ENCODE measurements at regions not wholly inside any gene's neighbourhood (a gene's known extent, or its start where the extent isn't known, plus 50 kb on each side); places are given as distances from the start of the nearest gene placed in this dataset.
"Not testable (repeated sequence)": the region's sequence is repeated elsewhere in the genome, so short reads cannot be mapped to it uniquely, and the experiment has no call there.

GRCh38 chrX:13398839-13399238, 79.0 kb upstream of the ATXN3L start:
- Histone ChIP-seq H3K27ac (ENCODE audit: low read length) (no peak overlapping the region), H3K4me1 (ENCODE audit: control insufficient read depth in 1 of 2, insufficient read depth in 2 of 2, low read length in 2 of 2) (peaks cover 0 to 5% of the 10 kb centered on the region in 2 donors), H3K9me3 (ENCODE audit: control insufficient read depth in 1 of 2, low read length in 2 of 2) (no peaks in the 10 kb centered on the region), H3K4me3 (ENCODE audit: low read depth in 1 of 2, low read length in 2 of 2) (no peak overlapping the region), H3K36me3 (ENCODE audit: control insufficient read depth in 1 of 2, insufficient read depth in 2 of 2, low read length in 2 of 2) (no peaks in the 10 kb centered on the region), H3K27me3 (ENCODE audit: low read depth, low read length) (no peaks in the 10 kb centered on the region)

DNA sequence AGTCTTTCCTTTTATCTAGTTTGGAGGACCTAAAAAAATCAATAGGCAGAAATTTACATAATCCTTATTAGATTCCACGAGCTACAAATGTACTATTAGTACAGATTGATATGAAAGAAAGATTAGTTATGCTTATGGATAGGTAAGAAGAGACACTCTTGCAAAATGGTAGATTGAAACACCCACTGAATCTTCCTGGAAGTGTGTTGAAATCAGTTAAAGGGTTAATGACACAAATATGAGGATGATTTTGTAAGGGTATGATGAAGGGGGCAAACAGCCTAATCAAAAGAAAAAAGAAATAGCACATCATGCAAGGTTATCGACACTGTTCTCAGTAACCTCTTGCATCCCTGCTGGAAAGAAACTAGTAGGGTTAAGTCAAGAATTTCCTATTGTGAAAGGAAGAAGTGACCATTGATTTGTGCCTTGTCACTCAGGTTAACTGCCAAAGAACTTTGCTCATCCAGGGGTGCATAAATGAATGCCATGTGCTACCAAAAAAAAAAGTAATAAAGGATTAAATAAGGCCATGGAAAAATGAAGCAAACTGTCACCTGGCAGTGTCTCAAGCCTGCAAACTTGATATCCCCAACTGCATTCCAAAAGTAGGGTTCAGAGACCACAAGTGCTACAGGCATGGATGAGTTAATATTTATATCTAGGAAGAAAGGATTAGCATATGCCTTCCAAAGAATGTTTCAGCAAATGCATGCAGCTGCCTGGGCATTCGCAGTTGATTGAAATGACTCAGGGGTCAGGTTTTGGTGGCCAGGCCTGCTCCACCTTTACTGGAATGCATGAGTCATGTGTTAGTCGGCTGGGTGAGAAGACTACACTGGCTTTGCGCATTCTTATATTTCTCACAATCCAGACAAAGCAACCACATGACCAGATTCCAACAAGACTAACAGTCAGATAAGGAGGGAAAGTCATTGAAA, 78.3 kb upstream of the ATXN3L start:
- H3K27ac ChIP-seq (ENCODE audit: low read length): no peak overlapping the region
- H3K4me1 ChIP-seq (ENCODE audit: control insufficient read depth in 1 of 2, insufficient read depth in 2 of 2, low read length in 2 of 2): peaks cover 0 to 5% of the 10 kb centered on the region in 2 donors
- no peak overlapping the region for H3K4me3 ChIP-seq (ENCODE audit: low read depth in 1 of 2, low read length in 2 of 2)
- no peaks in the 10 kb centered on the region for H3K36me3 ChIP-seq (ENCODE audit: control insufficient read depth in 1 of 2, insufficient read depth in 2 of 2, low read length in 2 of 2)
- no peaks in the 10 kb centered on the region for H3K27me3 ChIP-seq (ENCODE audit: low read depth, low read length)
- H3K9me3 ChIP-seq (ENCODE audit: control insufficient read depth in 1 of 2, low read length in 2 of 2): no peaks in the 10 kb centered on the region

- Histone ChIP-seq H3K4me3 (ENCODE audit: low read depth in 1 of 2, low read length in 2 of 2) (no peak overlapping the region), H3K27me3 (ENCODE audit: low read depth, low read length) (no peaks in the 10 kb centered on the region), H3K4me1 (ENCODE audit: control insufficient read depth in 1 of 2, insufficient read depth in 2 of 2, low read length in 2 of 2) (peaks cover 0 to 5% of the 10 kb centered on the region in 2 donors), H3K36me3 (ENCODE audit: control insufficient read depth in 1 of 2, insufficient read depth in 2 of 2, low read length in 2 of 2) (no peaks in the 10 kb centered on the region), H3K9me3 (ENCODE audit: control insufficient read depth in 1 of 2, low read length in 2 of 2) (no peaks in the 10 kb centered on the region), H3K27ac (ENCODE audit: low read length) (no peak overlapping the region)
Observed at GRCh38 chrX:13396924-13397323, 77.1 kb upstream of the ATXN3L start.

DNA sequence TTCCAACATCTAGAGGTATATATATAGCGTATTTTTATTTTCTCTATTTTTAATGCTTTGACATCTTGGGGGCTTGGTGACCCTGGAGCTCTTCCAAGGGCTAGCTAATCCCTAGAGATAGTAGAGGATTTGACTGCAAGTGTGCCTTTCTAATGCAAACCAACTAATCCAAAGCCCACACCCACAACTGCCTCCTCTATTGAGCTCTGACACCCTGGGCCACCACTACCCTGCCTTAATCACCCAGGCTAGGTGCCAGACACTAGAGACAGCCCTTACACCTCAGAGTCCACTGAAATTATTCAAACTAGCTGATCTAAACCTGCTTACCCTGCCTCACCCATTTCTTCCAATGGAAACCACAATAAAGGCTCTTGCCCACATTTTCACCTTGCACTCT, 69.6 kb upstream of the ATXN3L start:
- no peaks in the 10 kb centered on the region for H3K27me3 ChIP-seq (ENCODE audit: low read depth, low read length)
- H3K36me3 ChIP-seq (ENCODE audit: control insufficient read depth in 1 of 2, insufficient read depth in 2 of 2, low read length in 2 of 2): no peaks in the 10 kb centered on the region
- H3K4me3 ChIP-seq (ENCODE audit: low read depth in 1 of 2, low read length in 2 of 2): no peak overlapping the region
- no peak overlapping the region for H3K27ac ChIP-seq (ENCODE audit: low read length)
- H3K9me3 ChIP-seq (ENCODE audit: control insufficient read depth in 1 of 2, low read length in 2 of 2): no peaks in the 10 kb centered on the region
- no peaks in the 10 kb centered on the region for H3K4me1 ChIP-seq (ENCODE audit: control insufficient read depth in 1 of 2, insufficient read depth in 2 of 2, low read length in 2 of 2)

DNA sequence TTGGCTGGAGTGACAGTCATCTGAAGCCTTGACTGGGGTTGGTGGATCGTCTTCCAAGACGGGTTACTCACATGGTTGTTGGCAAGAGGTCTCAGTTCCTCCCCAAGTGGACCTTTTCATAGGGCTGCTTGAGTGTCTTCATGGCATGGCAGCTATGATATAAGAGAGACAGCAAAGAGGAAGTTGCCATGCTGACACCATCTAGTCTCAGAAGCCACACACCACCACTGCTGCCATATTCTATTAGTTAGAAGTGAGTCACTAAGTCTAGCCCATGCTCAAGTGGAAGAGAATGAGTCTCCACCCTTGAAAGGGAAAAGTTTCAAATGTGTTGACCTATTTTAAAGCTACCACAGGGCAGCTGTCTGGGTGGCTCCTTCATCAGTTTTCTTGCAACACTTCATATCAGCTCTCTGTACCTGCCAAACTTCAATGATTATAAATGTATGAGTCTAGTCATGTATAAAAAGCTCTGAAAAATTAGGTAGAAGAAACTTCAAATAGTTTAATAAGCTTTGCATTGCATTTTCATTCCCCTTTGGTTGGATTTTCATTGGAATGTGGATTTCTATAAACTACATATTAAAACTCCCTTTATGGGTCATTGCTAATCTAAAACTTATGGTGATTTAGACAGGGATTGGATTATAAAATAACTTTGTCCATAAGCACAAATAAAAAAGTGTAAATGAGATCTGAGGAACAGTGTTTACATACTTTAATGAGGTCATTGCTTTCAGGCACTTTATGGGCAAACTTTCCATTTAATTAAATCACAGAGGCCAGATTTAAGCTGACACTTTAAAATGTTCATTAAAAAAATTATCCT, 68.0 kb upstream of the ATXN3L start:
- H3K36me3 ChIP-seq (ENCODE audit: control insufficient read depth in 1 of 2, insufficient read depth in 2 of 2, low read length in 2 of 2): no peaks in the 10 kb centered on the region
- no peaks in the 10 kb centered on the region for H3K27me3 ChIP-seq (ENCODE audit: low read depth, low read length)
- H3K4me3 ChIP-seq (ENCODE audit: low read depth in 1 of 2, low read length in 2 of 2): no peak overlapping the region
- no peaks in the 10 kb centered on the region for H3K4me1 ChIP-seq (ENCODE audit: control insufficient read depth in 1 of 2, insufficient read depth in 2 of 2, low read length in 2 of 2)
- H3K27ac ChIP-seq (ENCODE audit: low read length): no peak overlapping the region
- no peaks in the 10 kb centered on the region for H3K9me3 ChIP-seq (ENCODE audit: control insufficient read depth in 1 of 2, low read length in 2 of 2)

DNA sequence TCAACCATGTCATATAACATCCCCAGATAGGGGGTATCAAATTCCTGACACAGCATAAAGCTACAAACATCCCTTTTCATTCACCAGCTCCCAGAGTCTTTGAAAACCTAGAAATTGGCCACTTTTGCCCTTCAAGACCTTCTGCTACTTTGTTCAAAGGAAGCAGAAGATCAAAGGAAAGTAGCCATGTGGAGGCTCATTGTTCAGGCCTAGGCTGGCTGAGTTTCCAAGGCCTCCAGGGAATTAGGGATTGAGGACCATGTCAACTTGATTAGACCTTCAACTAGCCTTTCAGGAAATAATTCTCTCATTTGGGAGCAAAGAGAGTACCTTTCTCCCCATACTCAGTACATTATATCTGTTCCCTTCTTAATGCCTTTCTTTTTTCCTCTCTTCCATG, 66.8 kb upstream of the ATXN3L start:
- H3K27me3 ChIP-seq (ENCODE audit: low read depth, low read length): no peaks in the 10 kb centered on the region
- H3K27ac ChIP-seq (ENCODE audit: low read length): no peak overlapping the region
- H3K4me3 ChIP-seq (ENCODE audit: low read depth in 1 of 2, low read length in 2 of 2): no peak overlapping the region
- no peaks in the 10 kb centered on the region for H3K9me3 ChIP-seq (ENCODE audit: control insufficient read depth in 1 of 2, low read length in 2 of 2)
- H3K4me1 ChIP-seq (ENCODE audit: control insufficient read depth in 1 of 2, insufficient read depth in 2 of 2, low read length in 2 of 2): no peaks in the 10 kb centered on the region
- H3K36me3 ChIP-seq (ENCODE audit: control insufficient read depth in 1 of 2, insufficient read depth in 2 of 2, low read length in 2 of 2): no peaks in the 10 kb centered on the region

- no peaks in the 10 kb centered on the region for H3K9me3 ChIP-seq (ENCODE audit: control insufficient read depth in 1 of 2, low read length in 2 of 2)
- no peak overlapping the region for H3K27ac ChIP-seq (ENCODE audit: low read length)
- no peak overlapping the region for H3K4me3 ChIP-seq (ENCODE audit: low read depth in 1 of 2, low read length in 2 of 2)
- no peaks in the 10 kb centered on the region for H3K36me3 ChIP-seq (ENCODE audit: control insufficient read depth in 1 of 2, insufficient read depth in 2 of 2, low read length in 2 of 2)
- no peaks in the 10 kb centered on the region for H3K4me1 ChIP-seq (ENCODE audit: control insufficient read depth in 1 of 2, insufficient read depth in 2 of 2, low read length in 2 of 2)
- H3K27me3 ChIP-seq (ENCODE audit: low read depth, low read length): no peaks in the 10 kb centered on the region
Observed at GRCh38 chrX:13386092-13386491, 66.2 kb upstream of the ATXN3L start.

- Histone ChIP-seq H3K27me3 (ENCODE audit: low read depth, low read length) (no peaks in the 10 kb centered on the region), H3K9me3 (ENCODE audit: control insufficient read depth in 1 of 2, low read length in 2 of 2) (no peaks in the 10 kb centered on the region), H3K27ac (ENCODE audit: low read length) (no peak overlapping the region), H3K4me3 (ENCODE audit: low read depth in 1 of 2, low read length in 2 of 2) (no peak overlapping the region), H3K4me1 (ENCODE audit: control insufficient read depth in 1 of 2, insufficient read depth in 2 of 2, low read length in 2 of 2) (no peaks in the 10 kb centered on the region), H3K36me3 (ENCODE audit: control insufficient read depth in 1 of 2, insufficient read depth in 2 of 2, low read length in 2 of 2) (no peaks in the 10 kb centered on the region)
Observed at GRCh38 chrX:13383907-13384306, 64.1 kb upstream of the ATXN3L start.

DNA sequence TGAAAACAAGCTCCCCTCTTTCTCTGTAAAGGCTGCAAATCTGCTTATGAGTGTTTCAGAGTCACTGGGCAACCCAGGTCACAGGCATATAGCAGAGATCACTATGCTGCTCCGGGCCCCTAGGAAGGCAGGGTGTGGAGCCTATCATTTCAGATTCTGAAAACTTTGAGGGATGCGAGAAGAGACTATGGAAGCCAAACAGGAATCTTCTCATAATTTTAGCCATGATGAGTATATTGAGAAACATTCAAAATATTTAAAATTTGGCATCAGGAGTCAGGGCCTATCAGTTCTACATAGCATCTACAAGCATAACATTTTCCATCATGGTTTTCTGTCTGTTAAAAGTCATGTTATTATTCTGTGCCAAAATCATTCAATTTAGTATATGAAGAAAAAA, 61.7 kb upstream of the ATXN3L start:
- no peak overlapping the region for H3K4me3 ChIP-seq (ENCODE audit: low read depth in 1 of 2, low read length in 2 of 2)
- no peaks in the 10 kb centered on the region for H3K9me3 ChIP-seq (ENCODE audit: control insufficient read depth in 1 of 2, low read length in 2 of 2)
- H3K27me3 ChIP-seq (ENCODE audit: low read depth, low read length): no peaks in the 10 kb centered on the region
- no peaks in the 10 kb centered on the region for H3K4me1 ChIP-seq (ENCODE audit: control insufficient read depth in 1 of 2, insufficient read depth in 2 of 2, low read length in 2 of 2)
- H3K27ac ChIP-seq (ENCODE audit: low read length): no peak overlapping the region
- H3K36me3 ChIP-seq (ENCODE audit: control insufficient read depth in 1 of 2, insufficient read depth in 2 of 2, low read length in 2 of 2): no peaks in the 10 kb centered on the region

- Histone ChIP-seq H3K4me3 (ENCODE audit: low read depth in 1 of 2, low read length in 2 of 2) (no peak overlapping the region), H3K4me1 (ENCODE audit: control insufficient read depth in 1 of 2, insufficient read depth in 2 of 2, low read length in 2 of 2) (no peaks in the 10 kb centered on the region), H3K27ac (ENCODE audit: low read length) (no peak overlapping the region), H3K36me3 (ENCODE audit: control insufficient read depth in 1 of 2, insufficient read depth in 2 of 2, low read length in 2 of 2) (no peaks in the 10 kb centered on the region), H3K27me3 (ENCODE audit: low read depth, low read length) (no peaks in the 10 kb centered on the region), H3K9me3 (ENCODE audit: control insufficient read depth in 1 of 2, low read length in 2 of 2) (no peaks in the 10 kb centered on the region)
Observed at GRCh38 chrX:13380211-13380610, 60.4 kb upstream of the ATXN3L start.

GRCh38 chrX:13378562-13379518, 59.0 kb upstream of the ATXN3L start:
- H3K4me1 ChIP-seq (ENCODE audit: control insufficient read depth in 1 of 2, insufficient read depth in 2 of 2, low read length in 2 of 2); H3K27ac ChIP-seq (ENCODE audit: low read length); H3K9me3 ChIP-seq (ENCODE audit: control insufficient read depth in 1 of 2, low read length in 2 of 2); H3K27me3 ChIP-seq (ENCODE audit: low read depth, low read length); H3K4me3 ChIP-seq (ENCODE audit: low read depth in 1 of 2, low read length in 2 of 2); H3K36me3 ChIP-seq (ENCODE audit: control insufficient read depth in 1 of 2, insufficient read depth in 2 of 2, low read length in 2 of 2): not testable (repeated sequence)

Data from muscle layer of duodenum (tissue), 2 donors.